ENCODE measurements at regions not wholly inside any gene's neighbourhood (a gene's known extent, or its start where the extent isn't known, plus 50 kb on each side); places are given as distances from the start of the nearest gene placed in this dataset.

GRCh38 chr2:64929333-64929732, 59.9 kb upstream of the SLC1A4 start:
- Histone ChIP-seq H3K36me3 (no peaks in the 10 kb centered on the region), H3K4me1 (no peaks in the 10 kb centered on the region), H3K4me3 (no peak overlapping the region), H3K27me3 (no peaks in the 10 kb centered on the region), H3K27ac (no peak overlapping the region), H3K9me3 (no peaks in the 10 kb centered on the region)
- 86% methylated on average over 1 of the region's 1 CpG for WGBS, 2 donors
- TF ChIP-seq POLR2A (IDR thresholded peaks at IDR 0.05) (no peak), POLR2AphosphoS5 (IDR thresholded peaks at IDR 0.05) (no peak), EP300 (IDR thresholded peaks at IDR 0.05) (no peak), CTCF (IDR thresholded peaks at IDR 0.05) (no peak)
- no peak for DNase-seq
- intact Hi-C loops (cut with DNase I), result no loop called here

- H3K27me3 ChIP-seq, result no peaks in the 10 kb centered on the region
- no peaks in the 10 kb centered on the region for H3K36me3 ChIP-seq
- TF ChIP-seq EP300 (IDR thresholded peaks at IDR 0.05) (no peak), POLR2A (IDR thresholded peaks at IDR 0.05) (no peak), POLR2AphosphoS5 (IDR thresholded peaks at IDR 0.05) (no peak), CTCF (IDR thresholded peaks at IDR 0.05) (no peak)
- H3K9me3 ChIP-seq, result no peaks in the 10 kb centered on the region
- H3K4me3 ChIP-seq, result no peak overlapping the region
- intact Hi-C loops (cut with DNase I), result no loop called here
- WGBS, 2 donors, result 90 to 92% methylated on average over 1 of the region's 1 CpG
- no peaks in the 10 kb centered on the region for H3K4me1 ChIP-seq
- DNase-seq, result no peak
- no peak overlapping the region for H3K27ac ChIP-seq
Measured at GRCh38 chr2:64930258-64930671, 58.9 kb upstream of the SLC1A4 start.

- no peak overlapping the region for H3K4me3 ChIP-seq
- no peaks in the 10 kb centered on the region for H3K4me1 ChIP-seq
- no peaks in the 10 kb centered on the region for H3K36me3 ChIP-seq
- DNase-seq, result peak; percentile 22
- no peaks in the 10 kb centered on the region for H3K27me3 ChIP-seq
- intact Hi-C loops (cut with DNase I), result no loop called here
- H3K27ac ChIP-seq, result no peak overlapping the region
- 82 to 92% methylated on average over 9 of the region's 9 CpGs for WGBS, 2 donors
- H3K9me3 ChIP-seq, result no peaks in the 10 kb centered on the region
- no peak for TF ChIP-seq EP300 (IDR thresholded peaks at IDR 0.05)
- no peak for TF ChIP-seq POLR2A (IDR thresholded peaks at IDR 0.05)
- no peak for TF ChIP-seq POLR2AphosphoS5 (IDR thresholded peaks at IDR 0.05)
- TF ChIP-seq CTCF (IDR thresholded peaks at IDR 0.05), result no peak
Measured at GRCh38 chr2:64931246-64932115, 57.7 kb upstream of the SLC1A4 start.

GRCh38 chr2:64932116-64932370, 57.2 kb upstream of the SLC1A4 start:
- H3K27ac ChIP-seq, result no peak overlapping the region
- H3K36me3 ChIP-seq, result no peaks in the 10 kb centered on the region
- no peaks in the 10 kb centered on the region for H3K4me1 ChIP-seq
- no peak overlapping the region for H3K4me3 ChIP-seq
- no peak for DNase-seq
- no peak for TF ChIP-seq POLR2A (IDR thresholded peaks at IDR 0.05)
- no peak for TF ChIP-seq CTCF (IDR thresholded peaks at IDR 0.05)
- no peak for TF ChIP-seq EP300 (IDR thresholded peaks at IDR 0.05)
- TF ChIP-seq POLR2AphosphoS5 (IDR thresholded peaks at IDR 0.05), result no peak
- intact Hi-C loops (cut with DNase I), result no loop called here
- no peaks in the 10 kb centered on the region for H3K9me3 ChIP-seq
- no peaks in the 10 kb centered on the region for H3K27me3 ChIP-seq
- WGBS, 2 donors, result 48 to 72% methylated on average over 1 of the region's 1 CpG

Data from sigmoid colon (tissue), 6 donors.